ENCODE measurements at regions not wholly inside any gene's neighbourhood (a gene's known extent, or its start where the extent isn't known, plus 50 kb on each side); places are given as distances from the start of the nearest gene placed in this dataset.

GRCh38 chr5:52476346-52476745 lies 311.4 kb upstream of the ITGA1 start:
- Histone ChIP-seq H3K9me3 (no peaks in the 10 kb centered on the region), H3K4me1 (ENCODE audit: control insufficient read depth in 1 of 2, extremely low read depth in 1 of 2, insufficient read depth in 2 of 2, low read length in 2 of 2) (no peaks in the 10 kb centered on the region), H3K4me3 (ENCODE audit: control insufficient read depth in 1 of 2, extremely low read depth in 1 of 2, low read length in 1 of 2) (no peak overlapping the region), H3K27me3 (replicated peaks in 1 of 2; ENCODE audit: control insufficient read depth in 2 of 2, extremely low read depth in 1 of 2, insufficient read depth in 2 of 2, low read length in 1 of 2) (no peaks in the 10 kb centered on the region), H3K27ac (ENCODE audit: low read length) (no peak overlapping the region), H3K36me3 (ENCODE audit: control insufficient read depth in 2 of 2, extremely low read depth in 1 of 2, insufficient read depth in 1 of 2, low read length in 1 of 2) (no peaks in the 10 kb centered on the region)
- ATAC-seq (replicated peaks in 1 of 4) (no peak), DNase-seq (no peak)
- Mint-ChIP-seq H3K27me3 (no peaks in the 10 kb centered on the region), H3K27ac (no peak overlapping the region), H3K36me3 (no peaks in the 10 kb centered on the region), H3K4me3 (no peak overlapping the region), H3K9me3 (peaks cover 0 to 3% (median 0%) of the 10 kb centered on the region in 3 donors), H3K4me1 (no peaks in the 10 kb centered on the region)
- ChIA-PET POLR2A (no interaction called here), CTCF (no interaction called here)
- no CpG with 5 or more reads among the region's 1 CpG for WGBS (ENCODE audit: insufficient coverage)

DNA sequence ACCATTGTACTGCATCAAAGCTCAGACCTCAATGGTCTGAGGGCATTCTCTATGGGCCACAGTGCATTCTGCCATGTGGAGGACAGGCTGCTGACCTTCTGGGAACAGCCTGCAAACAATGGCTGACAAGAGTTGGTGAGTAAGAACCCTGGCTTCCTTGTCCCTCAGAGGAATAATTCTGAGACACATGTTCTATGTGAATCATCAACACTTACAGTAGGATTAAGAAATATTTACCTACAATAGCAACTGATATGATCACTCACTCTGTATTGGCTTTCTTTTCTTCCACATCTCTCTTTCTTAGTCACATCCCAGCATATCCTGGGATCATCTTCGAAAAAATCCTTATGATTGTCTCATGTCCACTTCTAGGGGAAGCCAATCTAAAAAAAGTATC lies 306.5 kb upstream of the ITGA1 start:
- Histone ChIP-seq H3K9me3 (no peaks in the 10 kb centered on the region), H3K27me3 (replicated peaks in 1 of 2; ENCODE audit: control insufficient read depth in 2 of 2, extremely low read depth in 1 of 2, insufficient read depth in 2 of 2, low read length in 1 of 2) (no peaks in the 10 kb centered on the region), H3K4me3 (ENCODE audit: control insufficient read depth in 1 of 2, extremely low read depth in 1 of 2, low read length in 1 of 2) (no peak overlapping the region), H3K4me1 (ENCODE audit: control insufficient read depth in 1 of 2, extremely low read depth in 1 of 2, insufficient read depth in 2 of 2, low read length in 2 of 2) (no peaks in the 10 kb centered on the region), H3K27ac (ENCODE audit: low read length) (no peak overlapping the region), H3K36me3 (ENCODE audit: control insufficient read depth in 2 of 2, extremely low read depth in 1 of 2, insufficient read depth in 1 of 2, low read length in 1 of 2) (no peaks in the 10 kb centered on the region)
- Mint-ChIP-seq H3K4me1 (no peaks in the 10 kb centered on the region), H3K36me3 (no peaks in the 10 kb centered on the region), H3K27me3 (peaks cover 0 to 4% of the 10 kb centered on the region in 2 donors), H3K27ac (no peak overlapping the region), H3K4me3 (no peak overlapping the region), H3K9me3 (peaks cover 0 to 3% (median 0%) of the 10 kb centered on the region in 3 donors)
- ChIA-PET CTCF (no interaction called here), POLR2A (no interaction called here)
- ATAC-seq (replicated peaks in 1 of 4) (no peak), DNase-seq (no peak)
- no CpG with 5 or more reads among the region's 1 CpG for WGBS (ENCODE audit: insufficient coverage)

- no peaks in the 10 kb centered on the region for H3K36me3 ChIP-seq (ENCODE audit: control insufficient read depth in 2 of 2, extremely low read depth in 1 of 2, insufficient read depth in 1 of 2, low read length in 1 of 2)
- no peak for ATAC-seq (replicated peaks in 1 of 4)
- CTCF ChIA-PET: no interaction called here
- H3K4me1 ChIP-seq (ENCODE audit: control insufficient read depth in 1 of 2, extremely low read depth in 1 of 2, insufficient read depth in 2 of 2, low read length in 2 of 2): no peaks in the 10 kb centered on the region
- H3K9me3 ChIP-seq: no peaks in the 10 kb centered on the region
- Mint-ChIP-seq H3K9me3 (peaks cover 0 to 3% (median 0%) of the 10 kb centered on the region in 3 donors), H3K36me3 (no peaks in the 10 kb centered on the region), H3K4me3 (no peak overlapping the region), H3K27ac (no peak overlapping the region), H3K4me1 (no peaks in the 10 kb centered on the region), H3K27me3 (peaks cover 0 to 4% of the 10 kb centered on the region in 2 donors)
- H3K27me3 ChIP-seq (replicated peaks in 1 of 2; ENCODE audit: control insufficient read depth in 2 of 2, extremely low read depth in 1 of 2, insufficient read depth in 2 of 2, low read length in 1 of 2): no peaks in the 10 kb centered on the region
- H3K27ac ChIP-seq (ENCODE audit: low read length): no peak overlapping the region
- no peak for DNase-seq
- WGBS (ENCODE audit: insufficient coverage): no CpG with 5 or more reads among the region's 2 CpGs
- H3K4me3 ChIP-seq (ENCODE audit: control insufficient read depth in 1 of 2, extremely low read depth in 1 of 2, low read length in 1 of 2): no peak overlapping the region
- POLR2A ChIA-PET: no interaction called here
These were observed 305.9 kb upstream of the ITGA1 start for GRCh38 chr5:52481851-52482250.

- ChIA-PET POLR2A (no interaction called here), CTCF (no interaction called here)
- no peaks in the 10 kb centered on the region for H3K4me1 Mint-ChIP-seq
- no peaks in the 10 kb centered on the region for H3K9me3 Mint-ChIP-seq
- Histone ChIP-seq H3K27ac (ENCODE audit: low read length) (no peak overlapping the region), H3K27me3 (replicated peaks in 1 of 2; ENCODE audit: control insufficient read depth in 2 of 2, extremely low read depth in 1 of 2, insufficient read depth in 2 of 2, low read length in 1 of 2) (no peaks in the 10 kb centered on the region), H3K4me3 (ENCODE audit: control insufficient read depth in 1 of 2, extremely low read depth in 1 of 2, low read length in 1 of 2) (no peak overlapping the region), H3K9me3 (no peaks in the 10 kb centered on the region), H3K36me3 (ENCODE audit: control insufficient read depth in 2 of 2, extremely low read depth in 1 of 2, insufficient read depth in 1 of 2, low read length in 1 of 2) (no peaks in the 10 kb centered on the region), H3K4me1 (ENCODE audit: control insufficient read depth in 1 of 2, extremely low read depth in 1 of 2, insufficient read depth in 2 of 2, low read length in 2 of 2) (no peaks in the 10 kb centered on the region)
- WGBS (ENCODE audit: insufficient coverage): 92% methylated on average over 3 of the region's 4 CpGs
- H3K4me3 Mint-ChIP-seq: no peak overlapping the region
- DNase-seq (no peak), ATAC-seq (replicated peaks in 1 of 4) (no peak)
- H3K27me3 Mint-ChIP-seq: no peaks in the 10 kb centered on the region
- no peak overlapping the region for H3K27ac Mint-ChIP-seq
- no peaks in the 10 kb centered on the region for H3K36me3 Mint-ChIP-seq
These were observed 296.5 kb upstream of the ITGA1 start for GRCh38 chr5:52491071-52491787.

DNA sequence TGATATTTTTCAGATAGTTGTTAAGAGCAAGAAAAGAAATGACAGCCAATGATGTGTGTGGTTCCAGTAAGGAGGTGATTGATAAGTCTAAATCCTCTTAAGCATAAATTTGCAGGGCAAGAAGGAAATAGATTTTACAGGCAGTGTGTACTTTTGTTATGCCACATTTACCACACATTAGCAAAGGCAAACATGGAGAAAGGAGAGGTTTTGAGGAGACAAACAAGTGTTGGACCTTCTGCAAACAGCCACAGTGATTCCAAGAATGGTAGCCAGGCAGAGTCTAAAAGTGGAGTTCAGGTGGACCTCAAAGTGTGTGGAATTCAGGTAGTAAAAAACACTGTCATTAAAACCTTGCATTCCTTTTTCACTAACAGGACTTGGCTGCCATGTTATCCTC lies 295.9 kb upstream of the ITGA1 start:
- CTCF ChIA-PET: no interaction called here
- Mint-ChIP-seq H3K27me3 (no peaks in the 10 kb centered on the region), H3K4me1 (no peaks in the 10 kb centered on the region)

GRCh38 chr5:52497133-52497693 lies 290.5 kb upstream of the ITGA1 start:
- Mint-ChIP-seq H3K9me3 (no peaks in the 10 kb centered on the region), H3K36me3 (no peaks in the 10 kb centered on the region), H3K4me1 (no peaks in the 10 kb centered on the region), H3K27me3 (peaks cover 0 to 4% of the 10 kb centered on the region in 2 donors), H3K4me3 (no peak overlapping the region), H3K27ac (no peak overlapping the region)
- no peak overlapping the region for H3K4me3 ChIP-seq (ENCODE audit: control insufficient read depth in 1 of 2, extremely low read depth in 1 of 2, low read length in 1 of 2)
- no peaks in the 10 kb centered on the region for H3K9me3 ChIP-seq
- H3K27ac ChIP-seq (ENCODE audit: low read length): no peak overlapping the region
- H3K4me1 ChIP-seq (ENCODE audit: control insufficient read depth in 1 of 2, extremely low read depth in 1 of 2, insufficient read depth in 2 of 2, low read length in 2 of 2): no peaks in the 10 kb centered on the region
- no peaks in the 10 kb centered on the region for H3K36me3 ChIP-seq (ENCODE audit: control insufficient read depth in 2 of 2, extremely low read depth in 1 of 2, insufficient read depth in 1 of 2, low read length in 1 of 2)
- ChIA-PET POLR2A (no interaction called here), CTCF (no interaction called here)
- WGBS (ENCODE audit: insufficient coverage): 88% methylated on average over 1 of the region's 4 CpGs
- ATAC-seq (replicated peaks in 1 of 4): no peak
- DNase-seq: no peak
- no peaks in the 10 kb centered on the region for H3K27me3 ChIP-seq (replicated peaks in 1 of 2; ENCODE audit: control insufficient read depth in 2 of 2, extremely low read depth in 1 of 2, insufficient read depth in 2 of 2, low read length in 1 of 2)

More for the DNA sequence above, 295.9 kb upstream of the ITGA1 start:
- no peaks in the 10 kb centered on the region for H3K4me1 ChIP-seq (ENCODE audit: control insufficient read depth in 1 of 2, extremely low read depth in 1 of 2, insufficient read depth in 2 of 2, low read length in 2 of 2)
- Mint-ChIP-seq H3K27ac (no peak overlapping the region), H3K4me3 (no peak overlapping the region), H3K36me3 (no peaks in the 10 kb centered on the region), H3K9me3 (no peaks in the 10 kb centered on the region)
- H3K9me3 ChIP-seq: no peaks in the 10 kb centered on the region
- no peak overlapping the region for H3K4me3 ChIP-seq (ENCODE audit: control insufficient read depth in 1 of 2, extremely low read depth in 1 of 2, low read length in 1 of 2)
- DNase-seq: no peak
- no peak overlapping the region for H3K27ac ChIP-seq (ENCODE audit: low read length)
- POLR2A ChIA-PET: no interaction called here
- no peaks in the 10 kb centered on the region for H3K36me3 ChIP-seq (ENCODE audit: control insufficient read depth in 2 of 2, extremely low read depth in 1 of 2, insufficient read depth in 1 of 2, low read length in 1 of 2)
- no peak for ATAC-seq (replicated peaks in 1 of 4)
- no peaks in the 10 kb centered on the region for H3K27me3 ChIP-seq (replicated peaks in 1 of 2; ENCODE audit: control insufficient read depth in 2 of 2, extremely low read depth in 1 of 2, insufficient read depth in 2 of 2, low read length in 1 of 2)

DNA sequence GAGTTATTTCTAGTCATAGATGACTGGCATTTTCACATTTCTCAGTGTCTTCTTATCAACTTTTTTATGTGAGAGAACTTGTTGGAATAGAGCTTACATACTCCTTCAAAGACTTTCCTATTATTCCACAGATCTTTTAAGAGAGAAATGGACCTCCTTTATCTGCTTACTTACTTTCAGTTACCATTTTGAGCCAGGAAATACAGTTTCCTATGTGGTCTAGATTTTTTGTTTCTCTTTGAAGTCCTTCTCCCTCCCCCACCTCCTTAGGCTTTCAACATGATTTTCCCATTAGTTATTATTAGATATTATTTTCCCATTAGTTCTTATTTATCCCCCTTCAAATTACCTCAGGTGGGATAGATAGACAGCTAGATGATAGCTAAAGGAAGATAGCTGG lies 289.1 kb upstream of the ITGA1 start:
- Mint-ChIP-seq H3K36me3 (no peaks in the 10 kb centered on the region), H3K27ac (no peak overlapping the region), H3K27me3 (peaks cover 0 to 4% of the 10 kb centered on the region in 2 donors), H3K4me3 (no peak overlapping the region), H3K4me1 (no peaks in the 10 kb centered on the region), H3K9me3 (no peaks in the 10 kb centered on the region)
- DNase-seq (no peak), ATAC-seq (replicated peaks in 1 of 4) (no peak)
- Histone ChIP-seq H3K4me1 (ENCODE audit: control insufficient read depth in 1 of 2, extremely low read depth in 1 of 2, insufficient read depth in 2 of 2, low read length in 2 of 2) (no peaks in the 10 kb centered on the region), H3K27me3 (replicated peaks in 1 of 2; ENCODE audit: control insufficient read depth in 2 of 2, extremely low read depth in 1 of 2, insufficient read depth in 2 of 2, low read length in 1 of 2) (no peaks in the 10 kb centered on the region), H3K9me3 (no peaks in the 10 kb centered on the region), H3K27ac (ENCODE audit: low read length) (no peak overlapping the region), H3K36me3 (ENCODE audit: control insufficient read depth in 2 of 2, extremely low read depth in 1 of 2, insufficient read depth in 1 of 2, low read length in 1 of 2) (no peaks in the 10 kb centered on the region), H3K4me3 (ENCODE audit: control insufficient read depth in 1 of 2, extremely low read depth in 1 of 2, low read length in 1 of 2) (no peak overlapping the region)
- ChIA-PET CTCF (no interaction called here), POLR2A (no interaction called here)

All from T-cell (primary cell).